SKM-1 (cell line): ENCODE measurements at regions not wholly inside any gene's neighbourhood (a gene's known extent, or its start where the extent isn't known, plus 50 kb on each side); places are given as distances from the start of the nearest gene placed in this dataset.

Source experiments
- DNase-seq: peaks from one replicate; lab custom pipeline; 2025; ENCODE audit not compliant: unreplicated experiment; lab: John Stamatoyannopoulos, UW

DNA sequence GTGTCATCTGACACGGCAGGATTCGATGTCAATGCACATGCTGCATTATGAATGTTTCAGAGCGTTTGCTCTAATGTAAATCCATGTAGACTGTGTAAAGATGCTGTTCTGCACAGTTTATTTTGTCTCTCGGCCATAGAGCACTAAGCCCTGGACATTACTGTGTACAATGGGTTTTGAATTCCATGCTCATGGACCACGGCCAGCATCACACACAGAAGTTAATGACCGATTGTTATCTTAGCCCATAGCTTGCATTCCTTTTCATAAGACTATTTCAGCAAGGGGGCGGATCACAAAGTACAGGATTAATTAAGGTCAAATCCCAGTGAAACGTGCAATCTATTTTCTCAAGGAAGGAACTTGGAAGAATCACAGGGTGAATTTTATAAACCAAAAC lies 286.1 kb upstream of the TENM3 start:
- DNase-seq: no peak

DNA sequence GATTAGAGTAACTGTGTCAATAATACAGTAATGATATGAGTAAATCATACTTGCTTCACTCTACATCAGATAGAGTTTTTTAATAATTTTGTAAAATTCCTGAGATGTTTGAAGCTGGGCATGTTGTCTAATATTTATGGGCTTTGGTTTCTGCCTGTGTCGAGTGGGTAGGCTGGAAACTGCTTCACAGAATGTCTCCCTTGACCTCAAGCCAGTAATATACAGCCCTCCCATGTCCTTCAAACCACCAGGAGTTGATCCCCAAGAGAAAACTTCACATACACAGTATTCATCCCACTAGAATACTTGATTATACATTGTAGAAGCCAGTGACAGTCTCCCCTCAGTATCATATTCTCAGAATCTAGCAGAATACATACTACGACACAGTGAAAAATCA lies 284.8 kb upstream of the TENM3 start:
- no peak for DNase-seq

- DNase-seq: no peak
These were observed 284.1 kb upstream of the TENM3 start for GRCh38 chr4:181959121-181959520.

DNA sequence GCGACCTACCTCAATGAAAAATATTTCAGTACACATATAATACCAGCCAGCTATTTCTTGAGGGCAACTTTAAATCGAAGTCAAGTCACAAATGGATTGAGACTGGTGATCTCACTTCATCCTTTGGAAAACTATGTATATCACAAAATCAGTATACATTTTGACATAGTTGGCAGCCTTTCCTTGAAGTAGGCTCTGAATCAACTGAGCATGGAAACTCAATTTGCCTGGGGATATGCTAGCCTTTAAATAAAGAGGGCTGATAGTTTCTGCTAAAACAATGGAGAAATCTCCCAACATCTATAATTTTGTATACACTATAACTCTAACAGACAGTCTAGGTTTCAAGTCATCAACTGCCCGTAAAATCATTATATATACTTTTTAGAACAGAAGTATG lies 282.8 kb upstream of the TENM3 start:
- no peak for DNase-seq

GRCh38 chr4:181962321-181962720 lies 280.9 kb upstream of the TENM3 start:
- no peak for DNase-seq

DNA sequence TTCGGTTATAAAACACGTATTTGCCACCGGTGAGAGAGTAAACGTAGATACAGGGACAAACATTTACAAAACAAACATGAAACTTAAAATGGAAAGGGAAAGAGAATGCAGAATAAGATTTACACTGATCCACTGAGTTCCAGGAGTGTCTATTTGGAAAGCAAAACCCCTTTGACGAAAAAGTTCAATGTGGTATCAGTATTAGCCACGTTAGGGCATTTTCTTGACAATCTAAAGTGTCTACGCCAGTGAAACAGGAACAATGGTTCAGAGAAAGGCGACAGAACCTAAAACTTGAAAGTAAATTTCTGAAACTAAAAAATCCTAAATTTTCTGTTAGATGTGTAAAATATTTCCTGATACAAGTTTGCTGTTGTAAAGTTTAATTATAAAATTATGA lies 278.5 kb upstream of the TENM3 start:
- DNase-seq: no peak

GRCh38 chr4:181966104-181966551 lies 277.1 kb upstream of the TENM3 start:
- no peak for DNase-seq

- DNase-seq: no peak
These were observed 275.8 kb upstream of the TENM3 start for GRCh38 chr4:181967401-181967800.

DNA sequence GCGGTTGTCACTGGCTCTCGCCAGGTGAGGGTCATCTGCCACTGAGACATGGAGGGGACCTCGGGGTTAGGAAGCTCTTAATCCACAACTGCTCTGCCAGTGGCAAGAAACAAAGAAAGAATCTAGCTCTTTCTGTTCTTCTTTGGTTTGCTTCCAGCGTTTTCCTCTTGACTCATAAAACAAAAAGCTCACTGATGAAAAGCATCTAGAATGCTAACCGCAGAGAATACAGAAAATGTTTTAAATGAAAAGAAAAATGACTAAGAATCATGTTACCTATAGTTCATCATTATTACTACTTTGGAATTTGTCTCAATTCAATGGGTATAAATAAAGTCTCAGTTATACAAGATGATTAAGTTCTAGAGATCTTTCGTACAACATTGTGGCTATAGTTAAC lies 274.8 kb upstream of the TENM3 start:
- DNase-seq: no peak

GRCh38 chr4:181969151-181969550 lies 274.1 kb upstream of the TENM3 start:
- DNase-seq: no peak

- no peak for DNase-seq
These were observed 272.8 kb upstream of the TENM3 start for GRCh38 chr4:181970366-181970765.

DNA sequence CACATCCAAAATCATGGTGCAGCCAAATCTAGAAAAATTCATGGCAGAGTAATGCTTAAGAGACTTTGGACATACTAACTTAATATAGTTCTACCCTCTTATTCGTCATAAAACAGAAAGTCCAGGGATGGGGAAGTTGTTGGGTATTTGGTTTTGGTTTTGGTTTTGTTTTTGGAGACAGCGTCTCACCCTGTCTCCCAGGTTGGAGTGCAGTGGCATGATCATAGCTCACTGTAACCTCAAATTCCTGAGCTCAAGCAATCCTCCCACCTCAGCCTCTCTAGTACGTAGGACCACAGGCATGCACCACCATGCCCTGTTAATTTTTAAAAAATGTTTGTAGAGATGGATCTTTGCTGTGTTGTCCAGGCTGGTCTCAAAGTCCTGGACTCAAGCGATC lies 271.8 kb upstream of the TENM3 start:
- no peak for DNase-seq

DNA sequence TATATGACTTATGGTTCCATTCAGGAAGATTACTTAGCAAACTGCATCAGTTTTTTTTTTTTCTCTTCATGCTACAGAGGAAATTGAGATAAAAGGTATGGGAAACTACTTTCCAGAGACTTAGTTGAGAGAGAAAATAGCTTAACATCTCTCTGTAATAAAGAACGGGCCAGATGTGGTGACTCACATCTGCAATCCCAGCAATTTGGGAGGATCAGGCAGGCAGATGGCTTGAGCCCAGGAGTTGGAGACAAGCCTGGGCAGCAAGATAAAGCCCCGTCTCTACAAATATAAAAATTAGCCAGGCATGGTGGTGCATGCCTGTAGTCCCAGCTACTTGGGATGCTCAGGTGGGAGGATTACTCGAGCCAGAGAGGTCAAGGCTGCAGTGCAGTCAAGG lies 271.2 kb upstream of the TENM3 start:
- no peak for DNase-seq

- DNase-seq: no peak
These were observed 266.4 kb upstream of the TENM3 start for GRCh38 chr4:181976764-181977163.

DNA sequence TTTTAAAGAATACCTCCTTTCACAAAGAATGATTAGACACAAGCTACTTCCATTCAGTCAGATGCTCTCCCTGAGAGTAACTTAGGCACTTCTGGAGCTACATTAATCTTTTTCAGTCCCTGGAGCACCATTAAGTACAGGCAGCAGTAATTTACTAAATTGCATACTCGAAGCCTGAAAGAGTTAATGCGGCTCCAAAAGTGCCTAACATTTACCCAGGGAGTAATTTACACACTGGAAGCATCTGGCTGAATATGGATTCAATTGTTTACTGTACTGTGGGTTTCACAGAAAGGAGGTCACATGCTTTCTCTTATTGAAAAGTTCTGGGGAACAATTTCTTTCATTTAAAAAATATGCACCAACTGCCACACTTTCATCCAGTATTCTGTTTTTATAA lies 260.8 kb upstream of the TENM3 start:
- DNase-seq: no peak

DNA sequence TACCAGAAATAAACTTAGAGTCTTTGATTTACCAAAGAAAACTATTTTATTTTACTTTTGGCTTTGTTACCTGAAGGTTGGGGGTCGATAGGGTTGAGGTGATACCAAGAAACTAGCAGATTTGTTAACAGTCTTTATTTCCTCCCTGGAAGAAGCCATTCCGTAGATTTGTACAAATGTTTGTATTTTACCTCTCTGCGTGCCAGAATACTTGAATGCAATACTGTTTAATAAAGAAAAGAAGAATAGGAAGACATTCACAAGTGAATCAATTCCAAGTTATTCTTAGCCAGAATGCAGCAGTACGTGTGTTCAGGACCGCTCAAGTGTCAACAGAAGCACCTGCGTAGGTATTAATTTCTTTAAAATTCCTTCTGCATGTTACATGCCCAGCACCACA lies 260.3 kb upstream of the TENM3 start:
- DNase-seq: no peak

GRCh38 chr4:181987392-181987791 lies 255.8 kb upstream of the TENM3 start:
- DNase-seq: no peak

GRCh38 chr4:181989071-181989470 lies 254.1 kb upstream of the TENM3 start:
- DNase-seq: no peak

DNA sequence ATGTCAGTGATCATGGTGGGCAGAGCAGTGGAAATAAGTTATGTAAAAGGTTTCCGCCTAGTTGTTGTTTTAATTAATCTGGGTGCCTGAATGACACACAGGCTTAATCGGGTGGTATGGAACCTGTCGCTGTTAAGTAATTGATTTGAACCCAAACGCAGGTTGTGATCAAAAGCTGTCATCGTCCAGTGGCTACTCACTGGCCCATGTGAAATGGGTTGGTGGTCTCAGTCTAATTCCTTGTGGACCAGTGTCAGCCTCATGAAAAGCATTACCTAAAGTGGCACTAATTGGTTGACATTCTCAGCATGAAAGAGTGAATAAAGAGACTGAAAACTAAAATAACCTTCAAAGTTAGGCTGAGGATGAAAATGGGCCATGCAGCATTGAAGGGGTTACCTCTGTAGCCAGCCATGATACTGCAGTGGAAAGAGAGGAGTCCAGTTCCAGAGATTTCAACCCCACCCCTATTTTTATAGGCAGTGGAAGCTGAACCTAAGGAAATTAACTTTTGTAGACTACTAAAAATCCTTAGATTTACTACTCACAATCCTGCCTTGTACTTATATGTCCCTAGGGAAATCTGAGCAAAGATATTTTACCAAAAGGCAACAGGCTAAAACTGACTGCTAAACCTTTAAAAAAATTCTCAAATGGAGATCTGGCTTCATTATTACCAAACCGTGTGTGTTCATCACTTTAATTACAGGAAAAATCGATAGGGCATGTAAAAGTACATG lies 251.7 kb upstream of the TENM3 start:
- no peak for DNase-seq

- DNase-seq: no peak
These were observed 244.6 kb upstream of the TENM3 start for GRCh38 chr4:181998398-181999295.

DNA sequence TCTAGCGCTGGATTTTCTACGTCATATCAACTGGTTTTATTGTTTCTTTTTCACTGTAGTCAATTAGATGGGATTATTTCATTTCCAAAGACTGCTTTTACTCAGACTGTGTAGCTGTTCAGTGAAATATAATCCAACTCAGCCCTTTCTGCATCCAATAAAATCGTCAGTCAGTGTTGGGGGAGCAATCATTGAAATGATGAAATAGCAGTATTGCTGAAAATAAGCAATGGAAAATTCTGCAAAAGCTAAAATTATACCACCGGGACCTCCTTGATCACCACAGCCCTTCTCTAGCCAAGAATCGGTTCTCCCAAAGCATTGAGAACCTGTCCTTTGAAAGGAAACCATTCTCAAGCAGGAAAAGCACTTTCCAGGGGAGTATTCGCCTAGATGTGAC lies 243.1 kb upstream of the TENM3 start:
- DNase-seq: no peak

GRCh38 chr4:182010876-182011275 lies 232.3 kb upstream of the TENM3 start:
- no peak for DNase-seq
